HG03097 (cell line): ENCODE measurements at regions not wholly inside any gene's neighbourhood (a gene's known extent, or its start where the extent isn't known, plus 50 kb on each side); places are given as distances from the start of the nearest gene placed in this dataset.
"Not testable (repeated sequence)": the region's sequence is repeated elsewhere in the genome, so short reads cannot be mapped to it uniquely, and the experiment has no call there.

Experiments
- ATAC-seq: cut with Tn5 transposase; IDR thresholded peaks from one replicate; pipeline ENCODE4 v1.9.1; 2021; ENCODE audit not compliant: unreplicated experiment, low FRiP score

- no peak for ATAC-seq
Observed at GRCh38 chr6:144894240-144894639, 609.1 kb downstream of the UTRN start.

- no peak for ATAC-seq
Observed at GRCh38 chr6:144895313-144896278, 610.5 kb downstream of the UTRN start.

- ATAC-seq: no peak
Observed at GRCh38 chr6:144896289-144896688, 611.2 kb downstream of the UTRN start.

- ATAC-seq: no peak
Observed at GRCh38 chr6:144896871-144897270, 611.7 kb downstream of the UTRN start.

DNA sequence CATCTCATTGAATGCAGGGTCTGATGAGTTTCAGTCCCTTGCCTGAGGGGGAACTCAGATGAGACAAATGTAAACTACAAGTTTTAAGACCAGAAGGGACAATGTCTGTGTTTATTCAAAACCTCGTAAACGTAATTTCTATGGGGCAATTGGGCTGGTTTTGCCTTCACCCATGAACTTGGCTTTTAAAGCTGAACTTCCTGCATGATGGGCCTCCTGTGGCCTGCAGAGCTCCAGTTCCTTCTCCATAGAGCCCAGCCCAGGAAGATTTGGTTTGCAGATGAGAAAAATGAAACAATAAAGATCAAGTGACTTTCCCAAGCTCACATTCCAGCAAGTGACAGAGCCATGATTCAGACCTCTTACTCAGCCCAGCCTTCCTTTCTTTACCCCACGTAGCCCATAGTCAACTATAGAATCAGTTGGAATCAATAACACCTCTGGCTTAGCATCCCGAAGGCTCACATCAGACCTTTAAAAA is 612.3 kb downstream of the UTRN start:
- ATAC-seq: no peak

DNA sequence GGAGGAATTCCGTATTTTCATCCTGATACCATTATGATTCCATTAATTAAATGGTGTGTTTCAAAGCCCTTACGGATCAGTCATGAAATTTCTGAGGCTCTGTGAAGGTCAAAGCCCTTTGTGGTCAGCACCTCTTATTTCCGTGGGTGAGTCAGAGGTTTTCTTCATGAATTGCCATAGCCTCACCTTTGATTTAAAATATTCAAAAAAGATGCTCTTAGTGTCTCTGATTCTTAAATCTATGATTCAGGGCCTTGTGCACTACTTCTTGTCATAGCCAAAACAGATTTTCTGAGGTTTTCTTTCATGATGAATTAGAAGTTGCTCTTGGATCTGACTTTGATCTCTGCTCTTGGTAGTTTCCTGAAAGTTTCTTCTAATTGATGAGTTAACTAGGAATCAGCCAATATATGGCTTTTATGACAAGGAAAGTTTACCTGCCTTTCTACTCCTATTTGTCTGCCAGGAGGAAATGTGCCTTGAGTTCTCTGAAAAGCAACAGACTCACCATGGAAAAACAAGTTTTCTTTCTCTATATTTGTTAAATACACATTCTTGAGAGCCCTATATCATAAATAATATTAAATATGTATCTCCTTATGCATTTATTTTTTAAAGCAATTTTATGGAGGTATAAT is 613.0 kb downstream of the UTRN start:
- ATAC-seq: no peak

DNA sequence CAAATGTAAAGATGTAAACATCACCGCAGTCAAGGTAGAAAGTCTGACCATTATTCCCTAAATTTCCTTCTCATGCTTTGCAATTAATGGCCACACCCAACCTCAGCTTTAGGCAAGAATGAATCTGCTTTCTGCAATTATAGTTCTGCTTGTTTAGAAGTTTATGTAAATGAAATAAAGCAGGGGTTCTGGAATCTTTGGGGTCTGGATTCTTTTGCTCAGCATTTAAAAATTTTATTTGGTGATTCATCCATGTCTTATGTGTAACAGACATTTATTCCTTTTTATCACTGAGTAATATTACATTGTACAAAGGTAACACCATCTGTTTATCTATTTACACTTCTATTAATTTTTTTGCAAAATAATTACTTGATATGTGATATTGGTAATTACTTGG is 613.6 kb downstream of the UTRN start:
- ATAC-seq: no peak

GRCh38 chr6:144899161-144899560 is 614.0 kb downstream of the UTRN start:
- ATAC-seq: no peak

GRCh38 chr6:144901412-144901811 is 616.3 kb downstream of the UTRN start:
- ATAC-seq: no peak

- ATAC-seq: no peak
Observed at GRCh38 chr6:144908004-144908403, 622.9 kb downstream of the UTRN start.

GRCh38 chr6:144909753-144910285 is 624.7 kb downstream of the UTRN start:
- no peak for ATAC-seq

DNA sequence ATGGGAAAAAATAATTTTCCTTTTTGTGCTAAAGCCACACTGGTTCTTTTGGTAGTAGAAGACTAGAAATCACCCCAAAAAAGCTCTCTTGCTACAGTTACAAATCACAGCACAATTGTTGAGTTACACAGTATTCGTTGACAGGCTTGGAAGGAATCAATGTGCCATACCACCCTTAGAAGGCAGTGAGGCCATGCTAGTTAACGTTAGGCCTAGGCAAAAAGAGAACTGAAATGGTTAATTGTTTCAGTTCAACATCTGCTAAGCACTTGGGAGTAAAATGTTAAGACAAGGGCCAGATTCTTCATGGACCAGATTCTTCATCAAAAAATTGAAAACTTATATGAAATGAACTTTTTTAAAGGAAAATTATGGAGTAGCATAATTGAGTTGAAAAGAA is 626.2 kb downstream of the UTRN start:
- no peak for ATAC-seq

GRCh38 chr6:144912474-144912873 is 627.3 kb downstream of the UTRN start:
- ATAC-seq: no peak

GRCh38 chr6:144918073-144918472 is 632.9 kb downstream of the UTRN start:
- no peak for ATAC-seq

GRCh38 chr6:144919560-144919959 is 634.4 kb downstream of the UTRN start:
- no peak for ATAC-seq

- no peak for ATAC-seq
Observed at GRCh38 chr6:144920391-144920961, 635.3 kb downstream of the UTRN start.

DNA sequence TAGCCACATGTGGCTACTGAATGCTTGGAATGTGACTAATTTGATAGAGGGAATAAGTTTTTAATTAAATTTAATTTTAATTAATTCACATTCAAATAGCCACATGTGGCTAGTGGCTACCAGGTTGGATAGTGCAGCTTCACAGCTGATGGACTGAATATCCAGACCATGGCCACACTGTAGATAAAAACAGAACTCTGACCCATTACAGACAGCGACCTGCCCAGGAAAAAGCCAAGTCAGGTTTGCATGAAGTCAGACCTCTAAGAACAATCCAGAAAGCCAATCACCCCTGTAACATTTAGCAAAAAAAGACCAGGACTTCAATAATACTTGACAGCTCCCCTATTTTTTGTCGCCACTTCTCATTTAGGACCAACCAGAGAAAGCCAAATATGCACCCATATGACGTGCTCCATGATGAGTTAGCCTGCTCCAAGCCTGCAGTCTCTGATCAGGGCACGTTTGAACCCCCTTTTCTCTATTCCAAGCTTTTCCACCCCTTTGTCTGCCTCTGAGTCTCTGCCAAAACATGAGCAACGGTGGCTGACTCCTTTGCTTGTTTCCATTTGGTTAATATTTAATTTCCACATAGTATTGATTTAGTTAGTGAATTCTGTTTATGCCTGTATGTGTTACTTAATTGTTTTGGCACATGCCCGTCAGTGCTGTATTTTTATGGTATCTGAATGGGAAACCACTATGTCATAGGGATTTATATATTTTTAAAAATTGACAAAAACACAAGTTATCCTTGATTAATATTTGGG is 636.3 kb downstream of the UTRN start:
- no peak for ATAC-seq

- no peak for ATAC-seq
Observed at GRCh38 chr6:144922120-144922722, 637.1 kb downstream of the UTRN start.

DNA sequence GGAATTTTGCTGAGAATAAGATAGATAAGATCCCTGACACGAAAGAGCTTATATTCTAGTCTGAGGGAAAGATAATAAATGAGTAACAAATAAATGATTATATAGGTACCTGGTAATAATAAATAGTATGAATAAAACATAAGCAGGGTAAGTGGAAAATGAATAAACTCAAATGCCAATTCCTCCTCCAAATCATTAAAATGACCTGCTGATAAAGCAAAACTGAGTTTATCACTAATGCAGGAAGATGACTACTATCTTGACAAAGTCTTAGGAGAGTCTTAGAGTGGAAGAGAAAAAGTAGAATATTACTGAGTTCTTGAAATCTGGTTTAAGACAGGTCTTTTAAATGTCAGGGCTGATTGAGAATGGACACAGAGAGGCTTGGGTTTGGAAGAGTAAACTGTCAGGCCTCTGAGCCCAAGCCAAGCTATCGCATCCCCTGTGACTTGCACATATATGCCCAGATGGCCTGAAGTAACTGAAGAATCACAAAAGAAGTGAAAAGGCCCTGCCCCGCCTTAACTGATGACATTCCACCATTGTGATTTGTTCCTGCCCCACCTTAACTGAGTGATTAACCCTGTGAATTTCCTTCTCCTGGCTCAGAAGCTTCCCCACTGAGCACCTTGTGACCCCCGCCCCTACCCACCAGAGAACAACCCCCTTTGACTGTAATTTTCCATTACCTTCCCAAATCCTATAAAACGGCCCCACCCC is 637.8 kb downstream of the UTRN start:
- ATAC-seq: not testable (repeated sequence)

DNA sequence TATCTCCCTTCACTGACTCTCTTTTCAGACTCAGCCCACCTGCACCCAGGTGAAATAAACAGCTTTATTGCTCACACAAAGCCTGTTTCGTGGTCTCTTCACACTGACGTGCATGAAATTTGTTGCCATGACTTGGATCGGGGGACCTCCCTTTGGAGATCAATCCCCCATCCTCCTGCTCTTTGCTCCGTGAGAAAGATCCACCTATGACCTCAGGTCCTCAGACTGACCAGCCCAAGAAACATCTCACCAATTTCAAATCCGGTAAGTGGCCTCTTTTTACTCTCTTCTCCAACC is 638.3 kb downstream of the UTRN start:
- ATAC-seq: not testable (repeated sequence)
